HG02588 (cell line): ENCODE measurements at regions not wholly inside any gene's neighbourhood (a gene's known extent, or its start where the extent isn't known, plus 50 kb on each side); places are given as distances from the start of the nearest gene placed in this dataset.

Experiments
- ATAC-seq: cut with Tn5 transposase; IDR thresholded peaks from one replicate; pipeline ENCODE4 v1.9.1; 2021; ENCODE audit warnings: mild to moderate bottlenecking, moderate library complexity; ENCODE audit not compliant: unreplicated experiment

GRCh38 chr20:11372876-11373790, 544.6 kb upstream of the BTBD3 start:
- no peak for ATAC-seq

GRCh38 chr20:11375335-11375734, 542.4 kb upstream of the BTBD3 start:
- no peak for ATAC-seq

- ATAC-seq, result no peak
These were observed 541.7 kb upstream of the BTBD3 start for GRCh38 chr20:11375966-11376365.

GRCh38 chr20:11376420-11376819, 541.3 kb upstream of the BTBD3 start:
- no peak for ATAC-seq

GRCh38 chr20:11376998-11377397, 540.7 kb upstream of the BTBD3 start:
- no peak for ATAC-seq

GRCh38 chr20:11377761-11378160, 539.9 kb upstream of the BTBD3 start:
- ATAC-seq, result no peak

GRCh38 chr20:11378252-11378651, 539.4 kb upstream of the BTBD3 start:
- no peak for ATAC-seq

GRCh38 chr20:11379257-11380011, 538.3 kb upstream of the BTBD3 start:
- ATAC-seq, result no peak

- ATAC-seq, result no peak
These were observed 537.4 kb upstream of the BTBD3 start for GRCh38 chr20:11380283-11380682.

GRCh38 chr20:11387189-11387754, 530.4 kb upstream of the BTBD3 start:
- ATAC-seq, result no peak

- no peak for ATAC-seq
These were observed 528.5 kb upstream of the BTBD3 start for GRCh38 chr20:11389186-11389585.

GRCh38 chr20:11391591-11391990, 526.1 kb upstream of the BTBD3 start:
- ATAC-seq, result no peak

- no peak for ATAC-seq
These were observed 523.4 kb upstream of the BTBD3 start for GRCh38 chr20:11394145-11394833.

GRCh38 chr20:11395581-11395980, 522.1 kb upstream of the BTBD3 start:
- ATAC-seq, result no peak

- no peak for ATAC-seq
These were observed 515.7 kb upstream of the BTBD3 start for GRCh38 chr20:11401988-11402387.

GRCh38 chr20:11403711-11404110, 514.0 kb upstream of the BTBD3 start:
- no peak for ATAC-seq

GRCh38 chr20:11406877-11407276, 510.8 kb upstream of the BTBD3 start:
- no peak for ATAC-seq

- no peak for ATAC-seq
These were observed 508.1 kb upstream of the BTBD3 start for GRCh38 chr20:11409561-11409960.

GRCh38 chr20:11411765-11412164, 505.9 kb upstream of the BTBD3 start:
- ATAC-seq, result no peak

- no peak for ATAC-seq
These were observed 490.7 kb upstream of the BTBD3 start for GRCh38 chr20:11426948-11427347.

- ATAC-seq, result no peak
These were observed 488.5 kb upstream of the BTBD3 start for GRCh38 chr20:11429168-11429567.
